Cardiac muscle cell (in vitro differentiated cells and primary cell): ENCODE measurements at regions not wholly inside any gene's neighbourhood (a gene's known extent, or its start where the extent isn't known, plus 50 kb on each side); places are given as distances from the start of the nearest gene placed in this dataset.

Experiments used
- DNase-seq, 2 donors: peaks; one replicate each; pipeline versions ENCODE4 v3.0.0 to v3.0.0-alpha.2; 2010 to 2017; ENCODE audit warnings: low read depth in 1 of 2, low spot score in 1 of 2
- H3K27ac ChIP-seq: fragments of 200-600 bp; sonication (generic); 2 replicates; pipeline ENCODE4 v1.5.1; 2016
- H3K27me3 ChIP-seq: fragments of 200-600 bp; sonication (generic); 2 replicates; pipeline ENCODE4 v1.6.0; 2016; ENCODE audit warnings: control low read depth
- H3K36me3 ChIP-seq: fragments of 200-600 bp; sonication (generic); 2 replicates; pipeline ENCODE4 v1.5.1; 2016; ENCODE audit warnings: control low read depth
- H3K4me1 ChIP-seq: fragments of 200-600 bp; sonication (generic); 2 replicates; pipeline ENCODE4 v1.8.1; 2017; ENCODE audit warnings: low read depth, mild to moderate bottlenecking, mixed run types
- H3K4me3 ChIP-seq: fragments of 200-600 bp; sonication (generic); 2 replicates; pipeline ENCODE4 v1.5.1; 2016; ENCODE audit warnings: mild to moderate bottlenecking
- H3K9me3 ChIP-seq: fragments of 200-600 bp; sonication (generic); 2 replicates; pipeline ENCODE4 v1.5.1; 2017; ENCODE audit warnings: low read depth, mild to moderate bottlenecking, control low read depth
- TF ChIP-seq, protein P1 (sequence below): IDR thresholded peaks from 2 replicates; pipeline ENCODE4 v1.5.1; 2012; ENCODE audit warnings: low read depth, mild to moderate bottlenecking, low read length

DNA sequence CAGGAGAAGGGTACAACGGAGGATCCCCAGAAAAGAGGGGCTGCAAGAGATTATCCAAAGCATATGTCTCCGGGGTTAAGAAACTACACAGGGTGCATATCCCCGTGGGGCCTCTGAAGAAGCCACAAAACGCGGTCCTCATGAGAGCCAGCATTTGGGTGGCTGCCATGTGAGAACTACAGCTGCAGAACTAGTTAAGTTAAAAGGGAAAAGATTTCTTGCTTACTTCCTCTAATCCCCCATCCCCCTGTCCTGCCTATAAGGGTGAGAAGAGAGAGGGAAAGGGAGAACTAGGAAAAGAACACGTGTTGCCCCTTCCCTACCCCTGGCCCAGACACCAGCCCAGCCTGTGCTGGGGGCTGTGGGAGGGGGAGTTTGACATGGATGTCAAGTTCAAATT is 70.4 kb upstream of the PCSK6 start:
- no peak overlapping the region for H3K4me3 ChIP-seq
- no peaks in the 10 kb centered on the region for H3K4me1 ChIP-seq
- no peaks in the 10 kb centered on the region for H3K9me3 ChIP-seq
- H3K27ac ChIP-seq, result no peak overlapping the region
- DNase-seq, result peak in 1 of 2 donors; percentile 3
- no peaks in the 10 kb centered on the region for H3K27me3 ChIP-seq
- TF ChIP-seq, protein P1, sequence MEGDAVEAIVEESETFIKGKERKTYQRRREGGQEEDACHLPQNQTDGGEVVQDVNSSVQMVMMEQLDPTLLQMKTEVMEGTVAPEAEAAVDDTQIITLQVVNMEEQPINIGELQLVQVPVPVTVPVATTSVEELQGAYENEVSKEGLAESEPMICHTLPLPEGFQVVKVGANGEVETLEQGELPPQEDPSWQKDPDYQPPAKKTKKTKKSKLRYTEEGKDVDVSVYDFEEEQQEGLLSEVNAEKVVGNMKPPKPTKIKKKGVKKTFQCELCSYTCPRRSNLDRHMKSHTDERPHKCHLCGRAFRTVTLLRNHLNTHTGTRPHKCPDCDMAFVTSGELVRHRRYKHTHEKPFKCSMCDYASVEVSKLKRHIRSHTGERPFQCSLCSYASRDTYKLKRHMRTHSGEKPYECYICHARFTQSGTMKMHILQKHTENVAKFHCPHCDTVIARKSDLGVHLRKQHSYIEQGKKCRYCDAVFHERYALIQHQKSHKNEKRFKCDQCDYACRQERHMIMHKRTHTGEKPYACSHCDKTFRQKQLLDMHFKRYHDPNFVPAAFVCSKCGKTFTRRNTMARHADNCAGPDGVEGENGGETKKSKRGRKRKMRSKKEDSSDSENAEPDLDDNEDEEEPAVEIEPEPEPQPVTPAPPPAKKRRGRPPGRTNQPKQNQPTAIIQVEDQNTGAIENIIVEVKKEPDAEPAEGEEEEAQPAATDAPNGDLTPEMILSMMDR, result no peak
- no peaks in the 10 kb centered on the region for H3K36me3 ChIP-seq

- H3K27me3 ChIP-seq, result no peaks in the 10 kb centered on the region
- H3K27ac ChIP-seq, result no peak overlapping the region
- DNase-seq, result peak in 1 of 2 donors; percentile 20
- no peaks in the 10 kb centered on the region for H3K9me3 ChIP-seq
- no peaks in the 10 kb centered on the region for H3K36me3 ChIP-seq
- H3K4me3 ChIP-seq, result no peak overlapping the region
- TF ChIP-seq, protein P1, result no peak
- H3K4me1 ChIP-seq, result no peaks in the 10 kb centered on the region
These were observed 68.9 kb upstream of the PCSK6 start for GRCh38 chr15:101558221-101558941.

GRCh38 chr15:101556273-101556672 is 66.8 kb upstream of the PCSK6 start:
- H3K4me3 ChIP-seq, result no peak overlapping the region
- H3K27ac ChIP-seq, result no peak overlapping the region
- no peaks in the 10 kb centered on the region for H3K9me3 ChIP-seq
- no peaks in the 10 kb centered on the region for H3K27me3 ChIP-seq
- no peaks in the 10 kb centered on the region for H3K36me3 ChIP-seq
- no peaks in the 10 kb centered on the region for H3K4me1 ChIP-seq
- TF ChIP-seq, protein P1, result no peak
- DNase-seq, result no peak

GRCh38 chr15:101554115-101554915 is 64.8 kb upstream of the PCSK6 start:
- H3K36me3 ChIP-seq, result no peaks in the 10 kb centered on the region
- H3K27ac ChIP-seq, result no peak overlapping the region
- no peaks in the 10 kb centered on the region for H3K9me3 ChIP-seq
- no peak for DNase-seq
- no peak overlapping the region for H3K4me3 ChIP-seq
- H3K27me3 ChIP-seq, result no peaks in the 10 kb centered on the region
- TF ChIP-seq, protein P1, result no peak
- no peaks in the 10 kb centered on the region for H3K4me1 ChIP-seq

GRCh38 chr15:101551696-101552591 is 62.4 kb upstream of the PCSK6 start:
- no peaks in the 10 kb centered on the region for H3K9me3 ChIP-seq
- no peak for DNase-seq
- no peaks in the 10 kb centered on the region for H3K4me1 ChIP-seq
- no peak overlapping the region for H3K4me3 ChIP-seq
- H3K36me3 ChIP-seq, result no peaks in the 10 kb centered on the region
- TF ChIP-seq, protein P1, result no peak
- no peaks in the 10 kb centered on the region for H3K27me3 ChIP-seq
- H3K27ac ChIP-seq, result no peak overlapping the region
